ENCODE measurements at regions not wholly inside any gene's neighbourhood (a gene's known extent, or its start where the extent isn't known, plus 50 kb on each side); places are given as distances from the start of the nearest gene placed in this dataset.

DNA sequence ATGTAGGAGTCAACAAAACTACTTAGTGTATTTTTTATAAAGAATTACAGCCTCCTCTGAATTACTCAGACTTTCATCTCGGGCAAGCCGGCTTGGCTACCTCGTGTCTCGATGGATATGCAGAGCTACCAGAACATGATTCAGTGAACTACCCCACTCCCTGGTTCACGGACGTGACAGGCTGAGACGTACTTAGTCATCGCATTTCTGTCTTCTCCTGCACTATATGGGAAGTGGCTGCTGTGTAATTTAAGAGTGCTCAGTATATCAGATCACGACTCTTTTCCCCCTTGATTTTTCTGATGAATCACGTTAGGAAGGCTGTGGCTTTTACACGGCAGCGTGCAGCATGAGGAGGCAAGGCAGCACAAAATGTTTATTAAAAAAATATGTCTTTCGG is 302.7 kb upstream of the ZFP64 start:
- Histone ChIP-seq H3K27ac (ENCODE audit: low read length) (no peak overlapping the region), H4K20me1 (ENCODE audit: insufficient read depth, low read length) (no peaks in the 10 kb centered on the region), H2AFZ (ENCODE audit: low read depth, low read length) (no peak overlapping the region), H3K4me2 (ENCODE audit: insufficient read depth, low read length) (no peak overlapping the region), H3K36me3 (ENCODE audit: insufficient read depth, low read length) (no peaks in the 10 kb centered on the region), H3K4me3 (ENCODE audit: low read depth in 1 of 2, low read length in 2 of 2) (no peak overlapping the region), H3K27me3 (ENCODE audit: insufficient read depth, low read length, poor library complexity) (peaks cover 26% of the 10 kb centered on the region), H3K79me2 (ENCODE audit: insufficient read depth, low read length) (no peaks in the 10 kb centered on the region), H3K4me1 (ENCODE audit: insufficient read depth, low read length) (no peaks in the 10 kb centered on the region), H3K9ac (ENCODE audit: low read depth, low read length) (no peak overlapping the region), H3K9me3 (ENCODE audit: insufficient read depth, low read length, severe bottlenecking) (no peaks in the 10 kb centered on the region)
- TF ChIP-seq, protein P1, sequence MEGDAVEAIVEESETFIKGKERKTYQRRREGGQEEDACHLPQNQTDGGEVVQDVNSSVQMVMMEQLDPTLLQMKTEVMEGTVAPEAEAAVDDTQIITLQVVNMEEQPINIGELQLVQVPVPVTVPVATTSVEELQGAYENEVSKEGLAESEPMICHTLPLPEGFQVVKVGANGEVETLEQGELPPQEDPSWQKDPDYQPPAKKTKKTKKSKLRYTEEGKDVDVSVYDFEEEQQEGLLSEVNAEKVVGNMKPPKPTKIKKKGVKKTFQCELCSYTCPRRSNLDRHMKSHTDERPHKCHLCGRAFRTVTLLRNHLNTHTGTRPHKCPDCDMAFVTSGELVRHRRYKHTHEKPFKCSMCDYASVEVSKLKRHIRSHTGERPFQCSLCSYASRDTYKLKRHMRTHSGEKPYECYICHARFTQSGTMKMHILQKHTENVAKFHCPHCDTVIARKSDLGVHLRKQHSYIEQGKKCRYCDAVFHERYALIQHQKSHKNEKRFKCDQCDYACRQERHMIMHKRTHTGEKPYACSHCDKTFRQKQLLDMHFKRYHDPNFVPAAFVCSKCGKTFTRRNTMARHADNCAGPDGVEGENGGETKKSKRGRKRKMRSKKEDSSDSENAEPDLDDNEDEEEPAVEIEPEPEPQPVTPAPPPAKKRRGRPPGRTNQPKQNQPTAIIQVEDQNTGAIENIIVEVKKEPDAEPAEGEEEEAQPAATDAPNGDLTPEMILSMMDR (IDR thresholded peaks at IDR 0.05; ENCODE audit: borderline replicate concordance, extremely low read depth, low read length, poor library complexity, severe bottlenecking): no peak
- no peak for TF ChIP-seq EZH2 (IDR thresholded peaks at IDR 0.05; ENCODE audit: borderline replicate concordance, low read depth, low read length, severe bottlenecking)
- DNase-seq: no peak
- no peak for ATAC-seq (ENCODE audit: insufficient read depth, low read depth)

DNA sequence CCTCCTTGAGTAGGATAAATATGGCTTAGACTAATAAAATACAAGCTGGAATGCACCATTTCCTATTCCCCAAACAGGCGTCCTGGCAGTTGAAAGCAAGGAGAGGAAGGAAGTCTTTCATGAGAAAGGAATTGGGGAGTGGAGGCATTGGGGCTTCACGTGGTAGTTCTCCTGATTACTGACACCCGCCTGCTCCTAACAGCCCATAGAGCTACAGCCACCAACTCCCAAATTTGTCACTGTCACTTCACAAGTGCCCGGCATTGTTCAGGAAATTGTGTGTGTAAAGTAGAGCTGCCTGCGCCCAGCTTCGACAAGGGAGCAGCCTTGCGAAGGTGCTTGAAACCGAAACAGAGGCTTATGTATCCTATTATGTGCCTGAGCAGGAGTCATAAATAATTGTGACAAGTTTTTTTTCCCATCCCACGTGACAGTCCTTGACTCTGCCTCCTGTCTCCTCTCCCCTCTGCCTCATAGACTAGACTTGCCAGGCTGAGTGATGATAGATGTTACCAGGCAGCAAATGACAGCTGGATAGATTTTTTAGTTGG is 301.7 kb upstream of the ZFP64 start:
- Histone ChIP-seq H3K9ac (ENCODE audit: low read depth, low read length) (no peak overlapping the region), H3K9me3 (ENCODE audit: insufficient read depth, low read length, severe bottlenecking) (no peaks in the 10 kb centered on the region), H3K79me2 (ENCODE audit: insufficient read depth, low read length) (no peaks in the 10 kb centered on the region), H3K4me1 (ENCODE audit: insufficient read depth, low read length) (no peaks in the 10 kb centered on the region), H3K4me3 (ENCODE audit: low read depth in 1 of 2, low read length in 2 of 2) (no peak overlapping the region), H4K20me1 (ENCODE audit: insufficient read depth, low read length) (no peaks in the 10 kb centered on the region), H3K4me2 (ENCODE audit: insufficient read depth, low read length) (no peak overlapping the region), H3K27me3 (ENCODE audit: insufficient read depth, low read length, poor library complexity) (peaks cover 26% of the 10 kb centered on the region), H3K27ac (ENCODE audit: low read length) (no peak overlapping the region), H3K36me3 (ENCODE audit: insufficient read depth, low read length) (no peaks in the 10 kb centered on the region), H2AFZ (ENCODE audit: low read depth, low read length) (no peak overlapping the region)
- ATAC-seq (ENCODE audit: insufficient read depth, low read depth) (no peak), DNase-seq (no peak)
- TF ChIP-seq, protein P1 (IDR thresholded peaks at IDR 0.05; ENCODE audit: borderline replicate concordance, extremely low read depth, low read length, poor library complexity, severe bottlenecking): no peak
- TF ChIP-seq EZH2 (IDR thresholded peaks at IDR 0.05; ENCODE audit: borderline replicate concordance, low read depth, low read length, severe bottlenecking): no peak

DNA sequence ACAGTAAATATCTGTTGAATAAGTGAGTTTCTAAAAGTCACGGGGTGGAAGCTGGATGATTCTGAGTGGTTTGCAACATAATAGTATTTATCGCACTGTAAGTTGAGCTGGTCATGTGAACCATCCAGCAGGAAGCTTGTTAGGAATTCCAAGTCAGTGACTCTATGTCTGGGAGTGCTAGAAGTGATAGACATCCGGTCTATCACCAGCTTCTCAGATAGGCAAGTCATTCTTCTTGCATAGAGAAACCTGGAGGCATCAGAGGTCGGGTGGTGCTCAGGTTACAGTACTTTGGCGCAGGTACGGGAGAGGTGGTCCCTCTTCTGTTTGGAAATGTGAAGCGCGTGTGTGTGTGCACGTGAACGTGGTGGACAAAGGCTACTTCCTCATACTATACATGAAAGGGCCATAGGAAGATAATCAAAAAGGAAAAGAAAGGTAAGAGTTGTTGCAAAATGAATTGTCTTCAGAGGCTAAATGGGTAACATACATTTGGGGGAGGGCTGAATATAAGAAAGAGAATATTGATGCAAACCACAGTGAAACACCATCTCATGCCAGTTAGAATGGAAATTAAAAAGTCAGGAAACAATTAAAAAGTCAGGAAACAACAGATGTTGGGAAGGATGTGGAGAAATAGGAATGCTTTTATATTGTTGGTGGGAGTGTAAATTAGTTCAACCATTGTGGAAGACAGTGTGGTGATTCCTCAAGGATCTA is 299.3 kb upstream of the ZFP64 start:
- Histone ChIP-seq H3K9ac (ENCODE audit: low read depth, low read length) (no peak overlapping the region), H3K4me3 (ENCODE audit: low read depth in 1 of 2, low read length in 2 of 2) (no peak overlapping the region)
- TF ChIP-seq EZH2 (IDR thresholded peaks at IDR 0.05; ENCODE audit: borderline replicate concordance, low read depth, low read length, severe bottlenecking): no peak
- TF ChIP-seq, protein P1 (IDR thresholded peaks at IDR 0.05; ENCODE audit: borderline replicate concordance, extremely low read depth, low read length, poor library complexity, severe bottlenecking): no peak

More for the DNA sequence above, 299.3 kb upstream of the ZFP64 start:
- Histone ChIP-seq H2AFZ (ENCODE audit: low read depth, low read length) (no peak overlapping the region), H3K79me2 (ENCODE audit: insufficient read depth, low read length) (no peaks in the 10 kb centered on the region), H3K36me3 (ENCODE audit: insufficient read depth, low read length) (no peaks in the 10 kb centered on the region), H3K4me2 (ENCODE audit: insufficient read depth, low read length) (no peak overlapping the region), H3K27ac (ENCODE audit: low read length) (no peak overlapping the region), H3K9me3 (ENCODE audit: insufficient read depth, low read length, severe bottlenecking) (no peaks in the 10 kb centered on the region), H3K27me3 (ENCODE audit: insufficient read depth, low read length, poor library complexity) (peaks cover 26% of the 10 kb centered on the region), H3K4me1 (ENCODE audit: insufficient read depth, low read length) (no peaks in the 10 kb centered on the region), H4K20me1 (ENCODE audit: insufficient read depth, low read length) (no peaks in the 10 kb centered on the region)
- ATAC-seq (ENCODE audit: insufficient read depth, low read depth) (no peak), DNase-seq (no peak)
